ENCODE measurements at regions not wholly inside any gene's neighbourhood (a gene's known extent, or its start where the extent isn't known, plus 50 kb on each side); places are given as distances from the start of the nearest gene placed in this dataset.
A peak's percentile ranks its signal among the peaks of the same experiment; 100 is the strongest.

- peak; percentile 90 for DNase-seq
Measured at GRCh38 chr1:187336441-187337168, 507.9 kb downstream of the PLA2G4A start.

- no peak for DNase-seq
Measured at GRCh38 chr1:187338762-187339412, 510.1 kb downstream of the PLA2G4A start.

DNA sequence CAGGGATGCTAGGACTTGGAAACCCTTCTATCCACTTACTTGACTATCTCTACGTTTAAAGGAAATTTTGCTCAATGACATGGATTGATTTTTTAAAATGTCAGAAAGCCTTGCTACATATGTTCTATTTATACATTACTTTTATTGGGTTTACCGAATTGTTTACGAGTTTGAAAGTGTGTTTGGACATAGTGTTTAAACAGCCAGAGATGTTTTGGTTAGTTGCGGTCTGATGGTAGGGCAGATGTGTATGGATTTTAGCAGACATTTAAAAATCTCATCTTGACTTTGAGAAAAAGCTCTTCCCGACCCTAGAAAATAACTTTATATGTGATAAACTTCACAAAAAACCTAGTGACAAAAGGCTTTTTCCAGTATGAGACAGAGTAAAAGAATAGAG is 513.7 kb downstream of the PLA2G4A start:
- no peak for DNase-seq

- DNase-seq, result no peak
Measured at GRCh38 chr1:187374082-187374481, 545.3 kb downstream of the PLA2G4A start.

DNA sequence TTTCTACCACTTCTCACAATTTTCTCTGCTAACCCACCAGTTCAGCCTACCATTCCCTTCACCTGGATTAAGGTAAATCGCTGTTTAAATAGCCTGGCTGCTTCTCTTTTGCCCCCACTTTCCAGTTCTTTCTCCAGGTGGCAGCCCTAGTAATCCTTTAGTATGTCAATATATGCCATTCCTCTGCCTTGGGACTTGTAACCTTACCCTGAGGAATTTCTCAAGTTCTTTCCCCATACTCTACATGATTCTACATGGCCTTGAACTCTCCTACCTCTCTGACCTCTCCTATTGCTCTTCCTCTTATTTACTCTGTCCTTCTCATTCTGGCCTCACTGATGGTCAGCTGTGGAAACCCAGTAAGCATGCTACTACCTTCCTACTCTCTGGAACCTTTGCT is 546.0 kb downstream of the PLA2G4A start:
- DNase-seq, result no peak

- DNase-seq, result no peak
Measured at GRCh38 chr1:187383366-187383765, 554.6 kb downstream of the PLA2G4A start.

DNA sequence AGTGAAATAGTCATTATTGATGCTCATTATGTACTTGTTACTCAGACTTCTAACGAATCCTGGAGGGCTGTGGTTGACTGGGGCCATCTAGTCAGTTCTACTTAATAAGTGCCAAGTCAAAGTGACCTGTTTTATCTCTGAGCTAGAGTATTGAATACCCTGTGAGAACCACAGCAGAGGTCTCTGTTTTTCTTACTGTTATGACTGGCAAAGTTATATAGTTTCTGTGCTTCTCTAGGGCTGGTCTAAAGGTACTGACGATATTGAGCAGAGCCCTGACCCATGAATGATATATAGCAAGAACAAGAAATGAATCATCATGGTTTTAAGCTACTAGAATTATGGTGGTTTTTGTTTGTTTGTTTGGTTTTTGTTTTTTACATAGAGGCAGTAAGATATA is 555.8 kb downstream of the PLA2G4A start:
- no peak for DNase-seq

DNA sequence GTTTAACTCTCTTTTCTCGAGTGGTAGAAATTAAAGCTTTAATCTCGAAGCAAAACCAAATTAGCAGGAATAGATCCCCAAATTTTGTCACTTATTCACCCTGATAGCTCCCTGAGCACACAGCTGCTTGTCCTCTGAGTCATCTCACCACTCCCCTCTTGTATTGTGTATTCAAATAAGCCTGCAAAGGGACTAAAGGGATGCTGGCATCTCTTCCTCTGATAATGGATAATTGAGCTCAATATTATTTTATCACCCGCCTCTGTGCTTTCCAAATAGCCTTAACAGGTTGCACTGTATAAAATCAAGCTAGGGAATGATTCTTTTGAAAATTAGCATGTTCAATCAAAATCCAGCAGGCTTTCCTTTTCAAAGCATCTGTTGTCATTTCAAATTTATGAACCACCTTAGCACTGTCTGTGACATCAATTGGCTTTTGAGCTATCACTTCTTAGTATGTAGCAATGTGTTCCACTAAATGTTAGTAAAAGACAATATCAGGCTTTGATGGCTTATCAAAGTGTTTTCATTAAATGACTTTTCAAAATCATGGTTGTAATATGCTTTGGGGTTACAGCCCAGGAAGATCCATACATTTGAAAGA is 561.6 kb downstream of the PLA2G4A start:
- DNase-seq, result no peak

DNA sequence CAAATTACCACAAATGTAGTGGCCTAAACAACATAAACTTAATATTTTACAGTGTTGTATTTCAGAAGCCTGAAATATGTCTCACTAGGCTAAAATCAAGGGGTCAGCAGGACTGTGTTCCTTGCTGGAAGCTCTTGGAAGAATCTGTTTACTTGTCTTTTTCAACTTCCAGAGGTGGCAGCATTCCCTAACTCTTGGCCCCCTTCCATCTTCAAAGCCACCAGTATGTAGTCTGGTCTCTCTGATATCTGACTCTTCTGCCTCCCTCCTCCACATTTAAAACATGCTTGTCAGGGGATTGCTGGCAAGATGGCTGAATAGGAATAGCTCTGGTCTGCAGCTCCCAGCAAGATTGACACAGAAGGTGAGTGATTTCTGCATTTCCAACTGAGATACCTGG is 567.5 kb downstream of the PLA2G4A start:
- DNase-seq, result no peak

GRCh38 chr1:187396929-187397796 is 568.4 kb downstream of the PLA2G4A start:
- DNase-seq, result no peak

- no peak for DNase-seq
Measured at GRCh38 chr1:187408212-187409004, 579.7 kb downstream of the PLA2G4A start.

DNA sequence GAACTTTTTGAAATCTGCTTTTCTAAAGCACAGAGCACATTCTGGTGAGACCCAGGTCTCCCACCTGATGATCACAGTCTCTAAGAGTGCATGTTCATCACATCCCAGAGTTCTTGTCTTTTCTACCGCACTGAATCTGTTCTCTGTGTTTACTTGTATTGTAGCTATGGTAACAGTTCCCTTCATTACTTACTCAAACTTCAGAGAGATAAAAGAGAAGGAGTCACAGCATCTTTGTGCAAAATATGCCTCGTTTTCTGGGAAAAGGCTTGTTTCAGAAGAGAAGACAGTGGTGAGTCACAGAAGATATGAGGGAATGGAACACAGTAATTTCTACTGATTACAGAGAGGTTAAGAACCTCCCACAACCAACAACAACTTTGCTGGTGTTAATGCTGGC is 580.6 kb downstream of the PLA2G4A start:
- DNase-seq, result no peak

DNA sequence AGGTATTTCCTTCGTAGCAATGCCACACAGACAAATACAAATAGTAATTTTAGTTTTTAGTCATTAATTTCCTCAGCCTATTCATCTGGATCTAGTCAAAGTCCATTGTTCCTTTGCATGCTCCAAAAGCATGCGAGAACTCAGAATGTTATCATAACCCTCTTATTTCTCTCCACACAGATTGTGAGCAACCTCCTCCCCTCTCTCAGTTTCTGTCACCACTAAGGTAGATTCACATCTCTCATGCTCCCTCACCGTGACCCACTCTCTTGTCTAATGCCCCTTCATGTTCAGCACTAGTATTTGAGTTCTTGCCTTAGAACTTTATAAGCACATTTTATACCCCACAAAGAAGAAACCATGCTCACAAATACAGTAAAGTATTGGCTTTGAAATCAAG is 582.4 kb downstream of the PLA2G4A start:
- no peak for DNase-seq

DNA sequence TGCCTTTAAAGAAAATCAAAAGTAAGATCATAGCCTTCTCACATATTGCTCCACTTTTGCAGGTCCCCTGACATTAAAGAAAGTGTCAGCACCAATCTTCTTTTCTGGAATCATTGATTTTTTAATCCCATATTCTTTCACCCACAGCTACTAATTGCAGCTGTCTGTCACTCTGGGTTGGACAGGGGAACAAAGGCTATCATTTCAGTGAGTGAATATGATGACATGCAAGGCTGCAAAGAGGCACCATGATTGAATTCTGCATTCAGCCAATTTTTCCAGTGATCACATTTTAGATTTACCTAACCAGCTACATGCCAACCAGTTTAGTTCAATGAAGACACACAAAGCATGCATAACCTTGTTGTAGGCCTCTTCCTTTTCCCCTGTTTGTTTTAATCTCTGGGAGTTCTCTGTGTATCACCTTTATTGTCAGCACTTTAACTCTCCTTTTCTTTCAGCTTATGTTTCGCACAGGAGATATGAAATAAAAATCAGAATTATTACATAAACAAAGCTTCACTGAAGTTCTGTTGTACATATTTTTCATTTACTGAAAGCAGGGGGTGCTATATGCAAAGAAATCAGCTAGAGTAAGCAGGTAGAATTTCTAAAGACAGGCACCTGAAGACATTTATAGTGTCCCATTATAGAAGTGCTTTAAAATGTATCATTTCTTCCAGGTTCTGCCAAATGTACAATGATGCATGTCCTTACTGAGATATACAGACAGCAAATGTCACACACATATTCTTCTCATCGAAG is 584.8 kb downstream of the PLA2G4A start:
- DNase-seq, result no peak

- DNase-seq, result no peak
Measured at GRCh38 chr1:187415065-187415464, 586.3 kb downstream of the PLA2G4A start.

DNA sequence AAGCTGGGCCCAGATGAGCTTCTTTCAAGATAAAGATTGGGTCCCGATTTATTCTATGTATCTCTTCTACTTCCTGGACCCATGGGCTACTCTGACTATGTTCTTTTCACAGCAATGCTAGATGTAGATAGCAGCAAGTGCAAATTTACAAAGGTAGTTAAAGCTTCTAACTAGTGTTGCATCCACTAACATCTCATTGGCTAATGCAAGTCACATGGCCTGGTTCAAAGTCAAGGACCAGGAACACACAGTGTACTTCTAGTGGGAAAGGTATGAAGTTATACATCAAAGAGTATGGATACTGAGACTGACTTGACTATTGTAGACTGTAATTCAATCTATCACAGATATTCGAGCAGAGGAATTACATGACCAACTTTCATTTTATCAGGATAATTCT is 588.8 kb downstream of the PLA2G4A start:
- DNase-seq, result no peak

DNA sequence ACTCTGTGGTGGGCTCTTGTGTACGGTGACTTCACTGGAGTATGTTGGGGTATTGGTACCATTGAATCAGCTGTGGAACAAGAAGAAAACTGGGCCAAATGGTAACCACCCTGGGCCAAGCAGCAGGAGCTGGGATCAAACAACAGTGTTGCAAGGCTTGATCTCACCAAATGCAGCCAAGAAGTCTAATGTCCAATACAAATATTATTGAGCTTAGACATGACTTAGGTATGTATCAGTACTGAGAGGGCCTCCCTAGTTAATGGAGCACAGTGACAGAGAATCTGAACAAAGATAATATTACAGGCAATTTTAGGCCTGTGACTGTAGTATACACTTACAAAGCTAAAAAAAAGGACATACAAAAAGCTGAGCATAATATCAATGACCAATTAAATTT is 604.8 kb downstream of the PLA2G4A start:
- no peak for DNase-seq

- DNase-seq, result no peak
Measured at GRCh38 chr1:187442603-187443002, 613.9 kb downstream of the PLA2G4A start.

- no peak for DNase-seq
Measured at GRCh38 chr1:187443939-187444338, 615.2 kb downstream of the PLA2G4A start.

DNA sequence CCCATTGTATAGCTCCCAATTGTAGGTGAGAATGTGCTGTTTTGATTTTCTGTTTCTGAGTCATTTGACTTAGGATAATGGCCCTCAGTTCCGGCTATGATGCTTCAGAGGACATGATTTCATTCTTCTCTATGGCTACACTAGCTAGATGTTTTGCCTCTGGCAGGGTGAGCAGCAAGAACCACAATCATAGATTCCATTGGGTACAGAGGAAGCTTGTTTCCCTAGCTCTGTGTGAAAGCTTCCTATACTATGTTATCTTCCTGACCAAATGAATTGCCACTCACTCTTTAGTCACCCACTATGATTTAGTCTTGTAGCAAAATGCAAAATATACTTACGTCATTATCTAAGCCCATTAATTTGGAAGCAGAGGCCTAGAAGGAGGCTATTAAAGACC is 616.3 kb downstream of the PLA2G4A start:
- no peak for DNase-seq

DNA sequence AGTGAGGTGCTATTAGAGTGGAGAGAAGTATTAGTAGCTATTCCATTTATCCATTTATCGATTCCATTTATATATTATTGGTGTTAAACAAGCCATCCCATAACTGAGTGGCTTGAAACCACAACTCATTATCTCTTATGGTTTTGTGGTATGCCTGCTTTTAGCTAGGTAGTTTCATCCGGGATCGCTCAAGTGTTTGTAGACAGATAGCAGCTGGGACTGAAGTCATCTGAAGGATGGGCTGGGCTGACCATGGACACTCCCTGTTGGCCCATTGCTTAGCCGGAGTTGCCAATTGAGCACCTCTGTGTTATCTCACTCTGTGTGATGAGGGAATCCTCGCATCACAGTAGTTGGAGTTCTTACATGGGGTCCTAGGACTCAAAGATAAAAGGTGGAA is 622.5 kb downstream of the PLA2G4A start:
- DNase-seq, result no peak

GRCh38 chr1:187454010-187454409 is 625.3 kb downstream of the PLA2G4A start:
- no peak for DNase-seq
